T47D (cell line): ENCODE measurements at regions not wholly inside any gene's neighbourhood (a gene's known extent, or its start where the extent isn't known, plus 50 kb on each side); places are given as distances from the start of the nearest gene placed in this dataset.

Source experiments
- DNase-seq, 2 experiments: peaks; one replicate each; pipeline versions ENCODE4 v3.0.0 to v3.0.0-alpha.2; 2011 to 2012; ENCODE audit warnings: low read depth in 1 of 2, low spot score in 1 of 2
- JUND ChIP-seq: IDR thresholded peaks from 2 replicates; pipeline ENCODE4 v1.6.1; 2012; ENCODE audit warnings: low read depth
- in situ Hi-C: cut with HindIII; loops from 2 replicates; pipeline ENCODE4 v1.10.0; 2016; ENCODE audit warnings: low sequenced_read_pairs, low pct_unique_long_range_greater_than_20kb

GRCh38 chr2:67532387-67532786, 135.3 kb downstream of the ETAA1 start:
- no peak for DNase-seq
- no peak for TF ChIP-seq JUND
- in situ Hi-C loops: no loop called here

DNA sequence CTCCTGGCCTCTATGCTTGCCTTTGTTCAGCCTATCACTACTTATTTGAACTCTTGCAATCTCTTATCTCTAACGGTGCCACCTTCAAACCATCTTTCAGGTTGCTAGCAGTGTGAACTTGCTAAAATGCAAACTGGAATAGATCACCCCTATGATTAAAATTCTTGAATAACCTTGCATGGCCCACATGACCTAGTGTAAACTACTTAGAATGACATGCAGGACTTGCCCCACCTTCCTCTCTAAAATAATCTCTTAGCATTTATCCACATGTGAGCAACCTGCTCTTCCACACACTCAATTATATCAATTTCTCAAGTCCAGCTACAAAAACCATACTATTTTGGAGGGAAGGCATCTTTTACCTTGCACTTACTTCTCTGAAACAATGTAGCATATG, 137.6 kb downstream of the ETAA1 start:
- in situ Hi-C loops: no loop called here
- DNase-seq: no peak
- no peak for TF ChIP-seq JUND

GRCh38 chr2:67540962-67541361, 143.8 kb downstream of the ETAA1 start:
- in situ Hi-C loops: no loop called here
- no peak for TF ChIP-seq JUND

GRCh38 chr2:67544286-67544685, 147.2 kb downstream of the ETAA1 start:
- in situ Hi-C loops: no loop called here
- no peak for DNase-seq
- no peak for TF ChIP-seq JUND

More at GRCh38 chr2:67540962-67541361, 143.8 kb downstream of the ETAA1 start:
- DNase-seq: no peak

DNA sequence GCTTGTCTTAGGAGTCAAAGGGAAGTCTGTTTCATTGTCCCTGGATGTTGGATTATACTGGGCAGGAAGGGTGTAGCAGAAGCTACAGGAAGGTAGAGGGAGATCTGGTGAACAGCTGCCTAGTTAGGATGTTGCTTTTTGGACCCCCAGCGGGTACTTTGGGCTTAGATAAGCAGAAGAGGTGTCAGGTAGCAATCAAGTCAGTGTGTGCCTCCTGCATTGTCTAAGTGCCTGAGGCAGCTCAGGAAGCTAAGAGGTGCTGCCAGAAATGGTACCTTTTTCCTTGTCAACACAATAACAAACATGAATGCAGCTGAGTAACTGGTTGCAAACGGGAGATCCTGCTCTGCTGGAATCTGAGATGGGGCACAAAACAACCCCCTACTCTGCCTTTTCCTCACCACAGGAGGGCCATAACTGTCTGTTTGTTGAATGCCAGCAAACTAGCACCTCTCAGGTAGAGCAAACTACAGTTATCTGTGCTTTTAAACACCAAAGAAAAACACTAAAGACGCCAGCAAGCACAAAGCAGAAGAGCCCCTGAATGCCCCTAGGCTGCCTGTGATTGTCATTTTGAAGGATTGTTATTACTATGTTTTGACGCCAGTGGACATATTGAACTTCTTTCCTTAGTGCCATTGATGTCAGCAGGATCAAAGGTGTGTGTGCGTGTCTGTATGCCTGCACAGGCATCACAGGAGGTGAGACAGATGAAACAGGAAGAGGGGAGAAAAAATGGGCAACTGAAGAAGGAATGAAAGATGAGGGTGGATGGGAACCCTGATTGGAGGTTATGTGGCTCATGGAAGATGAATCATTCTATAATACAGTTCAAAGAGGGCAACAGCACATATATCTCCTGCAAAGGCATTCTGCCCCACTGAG, 151.4 kb downstream of the ETAA1 start:
- in situ Hi-C loops: no loop called here
- peak in 1 of 2 experiments; percentile 20 for DNase-seq
- no peak for TF ChIP-seq JUND

- no peak for DNase-seq
- TF ChIP-seq JUND: no peak
- in situ Hi-C loops: no loop called here
Observed at GRCh38 chr2:67559156-67559555, 162.0 kb downstream of the ETAA1 start.

GRCh38 chr2:67560771-67561456, 163.8 kb downstream of the ETAA1 start:
- no peak for TF ChIP-seq JUND
- in situ Hi-C loops: no loop called here
- DNase-seq: no peak

DNA sequence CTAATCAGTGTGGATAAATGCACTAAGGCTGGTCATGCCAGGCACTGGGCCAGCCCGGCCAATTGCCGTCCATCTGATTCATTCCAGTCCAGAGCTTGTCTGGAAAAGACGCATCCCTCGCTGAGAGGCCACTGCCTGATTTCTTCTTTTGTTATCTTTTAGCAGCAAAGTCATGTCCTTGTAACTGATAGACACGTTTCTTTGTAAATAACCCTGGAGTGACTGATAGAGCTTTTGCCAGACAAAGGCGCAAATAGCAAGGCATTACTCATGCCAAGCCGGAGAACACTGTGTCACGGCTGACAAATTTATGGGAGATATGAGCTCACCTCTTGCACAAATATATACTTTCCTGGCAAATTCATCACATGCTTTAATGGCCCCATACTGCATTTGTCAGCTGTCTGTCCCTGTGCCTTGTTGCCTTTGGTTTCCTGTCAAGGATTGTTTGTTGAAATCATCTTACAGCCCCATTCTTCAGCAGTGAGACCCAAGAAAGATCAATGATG, 164.4 kb downstream of the ETAA1 start:
- no peak for TF ChIP-seq JUND
- no peak for DNase-seq
- in situ Hi-C loops: no loop called here

- no peak for TF ChIP-seq JUND
- in situ Hi-C loops: no loop called here
- no peak for DNase-seq
Observed at GRCh38 chr2:67564076-67564475, 166.9 kb downstream of the ETAA1 start.

DNA sequence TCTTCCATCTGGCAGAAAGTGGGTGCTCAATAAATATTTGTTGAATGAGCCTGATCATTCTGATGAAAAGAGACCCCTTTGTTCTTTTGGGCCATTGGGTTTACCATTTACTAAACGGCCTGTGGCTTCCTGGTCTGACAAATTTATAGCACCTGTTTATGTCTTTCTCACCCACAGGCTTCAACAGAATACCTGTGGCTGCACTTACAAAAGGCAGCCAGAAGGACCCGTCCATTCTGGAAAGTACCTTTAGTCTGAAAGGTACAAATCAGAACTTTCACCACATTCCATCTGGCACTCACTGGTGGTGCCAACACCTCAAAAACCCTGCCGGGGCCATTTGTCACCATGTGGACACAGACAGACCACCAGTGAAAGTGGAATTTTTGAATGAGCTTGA, 167.5 kb downstream of the ETAA1 start:
- no peak for TF ChIP-seq JUND
- in situ Hi-C loops: no loop called here
- DNase-seq: no peak

DNA sequence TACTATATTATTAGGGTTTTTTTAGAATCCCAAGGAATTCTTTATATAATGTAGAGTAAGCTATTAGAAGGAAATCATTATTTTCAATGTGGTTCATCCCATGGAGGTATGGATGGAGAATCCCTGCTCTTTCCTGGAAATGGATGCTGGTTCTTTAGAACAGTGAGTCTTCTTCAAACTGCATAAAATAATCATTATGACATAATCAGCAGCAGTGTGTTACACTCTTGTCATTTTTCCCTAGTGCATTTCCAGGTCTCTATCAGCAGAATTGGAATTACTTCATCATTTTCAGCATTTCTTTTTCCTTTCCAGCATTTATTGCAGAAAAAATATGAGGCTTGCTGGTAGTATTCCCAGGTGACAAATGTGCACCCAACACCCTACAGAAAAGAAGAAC, 168.1 kb downstream of the ETAA1 start:
- no peak for TF ChIP-seq JUND
- in situ Hi-C loops: no loop called here
- DNase-seq: no peak

DNA sequence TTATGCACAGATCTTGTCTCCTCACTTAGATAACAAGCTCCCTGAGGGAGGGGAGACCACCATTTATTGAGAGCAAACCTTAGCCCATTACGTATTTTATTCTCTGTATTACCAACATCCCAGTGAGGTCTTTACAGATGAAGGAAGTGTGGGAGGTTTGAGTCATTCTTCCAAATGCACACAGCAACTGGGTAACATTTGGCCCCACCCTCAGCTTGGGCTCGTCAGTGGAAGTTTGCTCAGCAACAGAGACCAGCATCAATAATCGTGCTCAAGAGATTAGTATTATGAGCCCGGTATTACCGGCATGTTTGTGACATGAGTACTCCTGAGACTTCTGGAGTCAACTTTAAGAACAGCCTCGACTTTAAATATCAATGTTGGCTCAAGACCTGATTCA, 168.6 kb downstream of the ETAA1 start:
- TF ChIP-seq JUND: no peak
- no peak for DNase-seq
- in situ Hi-C loops: no loop called here

DNA sequence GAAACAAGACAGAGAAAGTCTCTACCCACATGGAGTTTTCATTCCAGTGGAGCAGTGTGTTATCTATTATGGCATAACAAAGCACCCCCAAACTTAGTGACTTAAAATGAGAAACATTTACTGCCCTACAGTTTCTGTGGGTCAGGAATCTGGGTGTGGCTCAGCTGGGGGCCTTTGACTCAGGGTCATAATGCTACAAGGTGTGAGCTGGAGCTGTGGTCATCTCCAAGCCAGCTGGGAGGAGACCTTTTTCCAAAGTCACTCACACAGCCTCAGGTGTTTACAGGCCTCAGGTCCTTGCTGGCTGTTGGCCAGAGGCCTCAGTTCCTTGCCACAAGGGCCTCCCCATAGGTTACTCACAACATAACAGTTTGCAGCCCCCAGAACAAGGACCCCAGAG, 169.2 kb downstream of the ETAA1 start:
- TF ChIP-seq JUND: no peak
- DNase-seq: no peak
- in situ Hi-C loops: no loop called here
